Peyer's patch (tissue), 4 donors: ENCODE measurements at regions not wholly inside any gene's neighbourhood (a gene's known extent, or its start where the extent isn't known, plus 50 kb on each side); places are given as distances from the start of the nearest gene placed in this dataset.

Experiments used
- CTCF ChIP-seq, 6 experiments: fragments of 450-650 bp in 4 of 6; fragments of 200-600 bp in 2 of 6; sonication (generic) in 1 of 6; IDR thresholded peaks; one replicate each; pipeline ENCODE4 v1.5.1; 2017 to 2019; ENCODE audit warnings: antibody characterized with exemption in 6 of 6, mild to moderate bottlenecking in 3 of 6, moderate library complexity in 1 of 6
- POLR2A ChIP-seq, 2 donors: fragments of 450-650 bp; IDR thresholded peaks; one replicate each; pipeline ENCODE4 v1.5.1; 2017; ENCODE audit warnings: antibody characterized with exemption in 2 of 2, mild to moderate bottlenecking in 2 of 2, moderate library complexity in 2 of 2

GRCh38 chr22:48895336-48895735, 932.3 kb downstream of the BRD1 start:
- TF ChIP-seq CTCF (IDR thresholded peaks at IDR 0.05), result no peak
- TF ChIP-seq POLR2A (IDR thresholded peaks at IDR 0.05), result no peak
